ENCODE measurements at regions not wholly inside any gene's neighbourhood (a gene's known extent, or its start where the extent isn't known, plus 50 kb on each side); places are given as distances from the start of the nearest gene placed in this dataset.

DNA sequence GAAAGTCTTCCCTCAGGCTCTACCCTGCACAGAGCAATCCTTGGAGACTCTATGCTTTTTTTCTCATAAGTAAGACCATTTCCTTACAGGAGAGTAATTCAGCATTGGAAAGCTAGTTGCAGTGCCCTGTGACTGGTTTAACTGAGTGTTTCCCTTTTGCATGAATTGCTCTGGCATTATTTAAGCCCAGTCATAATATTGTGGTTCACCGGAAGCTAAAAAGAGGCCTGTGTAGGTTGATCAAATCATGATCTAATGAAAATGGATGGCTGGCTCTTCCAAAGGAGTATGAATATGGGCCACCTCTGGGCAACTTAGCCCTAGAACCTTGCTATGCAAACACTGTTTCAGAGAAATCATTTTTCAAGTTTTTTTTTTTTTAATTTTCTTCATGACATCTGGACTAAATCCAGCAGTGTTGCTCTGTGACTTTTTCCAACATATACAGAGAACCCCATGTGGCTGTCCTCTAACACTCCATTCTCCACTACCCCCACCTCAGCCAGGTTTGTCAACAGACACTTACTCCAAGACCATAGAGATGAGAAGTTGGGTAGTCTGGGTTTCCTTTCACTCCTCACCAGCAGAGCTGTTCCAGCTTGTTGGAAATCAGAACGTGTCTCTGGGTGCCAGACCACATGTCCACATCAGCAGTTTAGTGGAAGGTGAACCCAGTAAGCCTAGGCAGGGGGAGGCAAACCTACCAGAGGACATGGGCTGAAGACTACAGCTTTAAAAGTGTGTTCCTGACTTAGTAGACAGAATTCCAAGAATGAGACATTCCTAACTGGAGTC, 175.2 kb upstream of the SLC14A2 start:
- DNase-seq (ENCODE audit: low spot score in 2 of 2) = no peak
- H3K9me3 Mint-ChIP-seq = no peaks in the 10 kb centered on the region
- no peak overlapping the region for H3K4me3 Mint-ChIP-seq

GRCh38 chr18:45441110-45441847, 174.0 kb upstream of the SLC14A2 start:
- Mint-ChIP-seq H3K4me3 (no peak overlapping the region), H3K9me3 (no peaks in the 10 kb centered on the region), H3K4me1 (no peaks in the 10 kb centered on the region), H3K27ac (no peak overlapping the region), H3K36me3 (no peaks in the 10 kb centered on the region)
- DNase-seq (ENCODE audit: low spot score in 2 of 2) (no peak), ATAC-seq (no peak)

More for the DNA sequence above, 175.2 kb upstream of the SLC14A2 start:
- H3K36me3 Mint-ChIP-seq = no peaks in the 10 kb centered on the region
- no peak for ATAC-seq
- H3K27ac Mint-ChIP-seq = no peak overlapping the region
- H3K4me1 Mint-ChIP-seq = no peaks in the 10 kb centered on the region

GRCh38 chr18:45444040-45444439, 171.2 kb upstream of the SLC14A2 start:
- ATAC-seq (no peak), DNase-seq (ENCODE audit: low spot score in 2 of 2) (no peak)
- Mint-ChIP-seq H3K9me3 (no peaks in the 10 kb centered on the region), H3K27ac (no peak overlapping the region), H3K4me3 (no peak overlapping the region), H3K36me3 (no peaks in the 10 kb centered on the region), H3K4me1 (no peaks in the 10 kb centered on the region)

DNA sequence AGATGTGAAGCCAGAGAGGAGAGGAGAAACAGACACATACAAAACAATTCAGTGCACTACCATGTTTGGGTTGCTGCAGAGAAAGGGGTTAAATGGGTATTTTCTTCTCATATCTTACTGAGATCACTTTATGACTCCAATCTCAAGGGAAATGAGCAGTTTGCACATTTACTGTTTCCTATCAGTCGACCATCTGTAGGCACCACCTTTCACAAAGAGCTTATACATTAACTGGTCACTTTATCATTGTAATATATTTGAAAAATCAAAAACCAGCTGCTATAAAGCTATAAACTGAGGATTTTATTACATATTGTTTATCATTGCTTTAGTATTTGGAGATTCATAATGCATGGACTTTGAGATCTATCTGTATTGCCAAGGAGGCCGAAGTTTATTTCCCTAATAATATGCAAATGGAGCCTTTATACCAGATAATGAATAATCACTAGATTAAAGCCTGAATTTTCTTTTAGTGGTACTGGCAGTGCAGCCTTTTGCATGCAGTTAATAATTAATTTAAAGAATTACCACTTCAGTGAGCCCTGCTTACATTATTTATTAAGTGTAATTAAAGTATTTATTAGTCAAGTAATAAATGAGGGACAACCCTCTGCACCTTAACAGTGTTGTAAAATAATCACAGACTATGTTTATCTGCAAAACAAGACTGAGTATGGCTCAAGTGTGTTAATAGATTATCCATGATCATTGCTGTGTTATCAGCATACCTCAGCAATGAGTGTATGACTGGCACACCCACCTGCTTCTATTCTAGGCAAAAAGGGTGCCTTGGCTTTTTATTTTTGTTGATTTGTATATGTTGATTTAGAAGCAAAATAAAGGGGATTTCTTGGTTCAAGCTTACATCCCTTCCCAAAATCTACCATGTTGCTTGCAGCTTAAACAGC, 167.7 kb upstream of the SLC14A2 start:
- Mint-ChIP-seq H3K36me3 (no peaks in the 10 kb centered on the region), H3K27ac (no peak overlapping the region), H3K4me3 (no peak overlapping the region), H3K9me3 (no peaks in the 10 kb centered on the region), H3K4me1 (no peaks in the 10 kb centered on the region)
- ATAC-seq (no peak), DNase-seq (ENCODE audit: low spot score in 2 of 2) (no peak)

DNA sequence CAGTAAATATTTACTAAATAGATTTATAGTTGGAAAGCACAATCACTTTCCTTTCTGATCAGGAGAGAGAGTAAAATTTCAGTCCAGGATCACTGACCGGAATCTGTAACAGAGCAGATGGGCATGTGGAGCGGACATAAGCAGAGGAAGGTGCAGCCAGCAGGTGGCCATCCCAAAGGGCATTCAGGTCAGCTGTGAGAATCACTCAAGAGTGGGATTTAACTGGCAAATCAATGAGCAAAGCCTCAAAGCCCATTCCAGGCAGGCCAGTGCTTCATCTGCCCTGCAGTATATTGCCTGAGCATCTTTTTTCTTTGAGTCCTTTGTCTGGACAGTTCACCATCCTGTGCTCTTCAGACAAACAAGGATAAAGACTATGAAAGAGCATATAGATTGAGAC, 166.4 kb upstream of the SLC14A2 start:
- DNase-seq (ENCODE audit: low spot score in 2 of 2) (no peak), ATAC-seq (no peak)
- H3K27ac Mint-ChIP-seq = no peak overlapping the region
- no peak overlapping the region for H3K4me3 Mint-ChIP-seq
- no peaks in the 10 kb centered on the region for H3K36me3 Mint-ChIP-seq
- H3K9me3 Mint-ChIP-seq = no peaks in the 10 kb centered on the region
- H3K4me1 Mint-ChIP-seq = no peaks in the 10 kb centered on the region

GRCh38 chr18:45449418-45450227, 165.7 kb upstream of the SLC14A2 start:
- ATAC-seq = no peak
- H3K4me3 Mint-ChIP-seq = no peak overlapping the region
- no peaks in the 10 kb centered on the region for H3K9me3 Mint-ChIP-seq
- H3K36me3 Mint-ChIP-seq = no peaks in the 10 kb centered on the region
- DNase-seq (ENCODE audit: low spot score in 2 of 2) = no peak
- no peaks in the 10 kb centered on the region for H3K4me1 Mint-ChIP-seq
- no peak overlapping the region for H3K27ac Mint-ChIP-seq

DNA sequence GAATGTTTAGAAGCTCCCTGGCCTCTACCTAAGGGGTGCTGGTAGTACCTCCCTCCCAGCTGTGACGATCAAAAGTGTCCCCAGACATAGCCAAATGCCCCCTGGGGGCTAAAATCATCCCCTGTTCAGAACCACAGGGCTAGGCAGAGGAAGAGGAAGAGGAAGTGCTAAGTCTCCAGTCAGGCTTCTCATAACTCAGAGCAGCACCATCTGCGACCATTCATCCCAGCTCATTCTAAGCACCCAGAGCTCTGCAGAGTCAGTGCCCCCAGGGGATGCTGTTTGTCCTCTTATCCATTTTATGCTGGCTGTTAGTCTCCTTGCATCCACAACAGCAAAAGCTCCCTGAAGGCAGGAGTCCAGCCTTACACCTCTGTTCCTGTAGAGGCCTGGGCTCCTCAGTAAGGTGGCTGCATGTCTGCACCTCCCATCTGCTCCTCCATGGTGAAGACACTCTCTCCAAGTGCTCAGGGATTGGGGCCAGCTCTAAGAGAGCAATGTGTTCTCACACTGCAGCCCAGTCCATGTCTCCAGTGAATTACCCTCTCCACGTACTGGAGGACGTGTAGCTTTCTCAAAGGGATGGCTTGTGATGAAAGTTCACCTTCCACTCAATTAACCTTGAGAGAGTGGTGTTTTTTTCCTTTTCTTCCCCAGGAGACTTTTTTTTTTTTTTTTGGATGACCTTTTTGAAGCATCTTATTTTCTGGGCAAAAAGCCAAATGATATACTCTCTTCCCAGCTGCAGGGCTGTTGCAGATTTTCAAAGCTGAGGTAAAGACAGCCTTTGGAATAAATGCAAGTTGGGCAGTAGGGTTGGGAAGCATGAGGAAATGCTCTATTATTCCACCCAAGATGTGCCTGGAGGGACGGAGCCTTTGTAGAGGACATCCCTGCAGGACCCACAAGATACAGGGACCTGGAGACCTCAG, 158.9 kb upstream of the SLC14A2 start:
- H3K4me3 Mint-ChIP-seq = no peak overlapping the region
- H3K4me1 Mint-ChIP-seq = no peaks in the 10 kb centered on the region
- no peak for ATAC-seq

DNA sequence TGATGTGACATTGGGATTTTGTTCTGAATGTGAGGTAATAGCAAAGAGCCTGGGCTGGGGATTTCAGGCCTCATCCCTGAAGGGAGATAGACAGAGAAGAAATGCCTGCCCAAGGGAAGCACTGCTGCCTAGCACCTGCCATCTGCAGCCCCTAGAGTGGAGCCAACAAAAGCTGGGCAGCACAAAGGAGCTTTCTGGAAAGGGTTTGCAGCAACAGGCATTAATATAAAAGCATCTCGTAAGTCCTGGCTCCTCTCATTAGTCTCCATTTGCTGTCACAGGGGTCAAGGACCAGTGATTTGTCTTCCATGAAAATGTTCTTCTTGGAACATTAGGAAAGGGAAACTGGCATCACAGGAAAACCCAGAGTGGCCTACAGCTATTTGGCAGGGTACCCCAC, 157.2 kb upstream of the SLC14A2 start:
- ATAC-seq (no peak), DNase-seq (ENCODE audit: low spot score in 2 of 2) (no peak)
- H3K4me1 Mint-ChIP-seq = no peaks in the 10 kb centered on the region
- H3K27ac Mint-ChIP-seq = no peak overlapping the region
- H3K4me3 Mint-ChIP-seq = no peak overlapping the region
- H3K9me3 Mint-ChIP-seq = no peaks in the 10 kb centered on the region
- no peaks in the 10 kb centered on the region for H3K36me3 Mint-ChIP-seq

More for the DNA sequence above, 158.9 kb upstream of the SLC14A2 start:
- Mint-ChIP-seq H3K36me3 (no peaks in the 10 kb centered on the region), H3K27ac (no peak overlapping the region), H3K9me3 (no peaks in the 10 kb centered on the region)
- DNase-seq (ENCODE audit: low spot score in 2 of 2) = no peak

DNA sequence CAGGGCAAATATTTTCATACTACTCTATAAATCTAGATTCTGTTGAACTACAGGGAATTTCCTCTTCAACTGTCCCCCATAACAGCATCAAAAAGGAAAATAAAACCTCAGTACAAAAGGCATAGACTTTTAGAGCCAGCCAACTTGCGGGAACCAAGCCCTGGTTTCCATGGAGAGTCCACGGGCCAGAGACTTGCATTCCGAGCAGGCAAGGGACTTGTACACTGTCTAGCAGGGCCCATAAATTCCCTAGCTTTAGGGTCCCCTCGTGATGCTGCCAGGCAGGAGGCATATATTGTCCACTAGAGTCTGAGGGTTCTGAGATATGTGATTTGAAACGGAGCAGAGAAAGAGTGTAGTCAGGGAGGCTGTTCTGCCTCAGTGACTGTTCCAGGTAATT, 153.1 kb upstream of the SLC14A2 start:
- H3K9me3 Mint-ChIP-seq = no peaks in the 10 kb centered on the region
- ATAC-seq (no peak), DNase-seq (ENCODE audit: low spot score in 2 of 2) (no peak)
- H3K27ac Mint-ChIP-seq = no peak overlapping the region
- no peaks in the 10 kb centered on the region for H3K36me3 Mint-ChIP-seq
- H3K4me1 Mint-ChIP-seq = no peaks in the 10 kb centered on the region
- H3K4me3 Mint-ChIP-seq = no peak overlapping the region

DNA sequence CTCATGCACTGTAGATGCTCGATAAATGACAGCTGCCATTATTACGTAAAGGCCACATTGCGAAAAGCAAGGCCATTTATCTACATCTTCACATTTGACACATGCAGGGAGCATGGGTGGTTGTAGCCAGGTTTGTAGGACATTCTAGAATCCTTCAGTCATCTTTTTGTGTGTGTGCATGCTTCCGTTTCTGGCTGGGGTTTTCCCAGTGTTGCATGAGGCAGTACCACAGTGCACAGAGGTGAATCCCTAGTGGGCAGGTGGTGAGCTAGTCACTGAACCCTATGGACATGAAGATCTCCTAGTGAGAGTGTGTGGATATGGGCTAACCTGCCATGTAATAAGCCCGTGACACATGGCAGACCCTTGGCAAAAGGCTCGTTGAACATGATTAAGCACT, 151.8 kb upstream of the SLC14A2 start:
- ATAC-seq = no peak
- no peaks in the 10 kb centered on the region for H3K9me3 Mint-ChIP-seq

DNA sequence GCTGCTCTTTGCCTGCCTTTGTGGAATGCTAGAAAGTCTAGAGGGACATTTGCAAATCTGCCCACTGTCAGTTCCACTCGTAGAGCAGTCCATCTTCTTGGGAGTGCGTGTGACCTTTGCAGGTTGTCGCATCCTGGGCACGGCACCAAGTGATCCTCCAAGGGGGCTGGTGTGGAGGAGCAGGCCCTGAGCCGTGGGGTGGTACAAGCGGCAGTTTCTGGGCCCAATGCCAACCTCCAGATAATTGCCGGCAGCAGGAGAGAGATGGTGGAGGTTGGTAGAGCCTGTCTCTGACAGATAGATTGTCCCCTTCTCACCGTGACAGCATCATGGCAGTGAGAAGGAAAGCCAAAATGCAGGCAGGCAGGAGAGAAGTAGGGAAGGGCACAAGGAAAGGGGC, 150.7 kb upstream of the SLC14A2 start:
- H3K9me3 Mint-ChIP-seq = no peaks in the 10 kb centered on the region
- no peak overlapping the region for H3K4me3 Mint-ChIP-seq
- H3K4me1 Mint-ChIP-seq = no peaks in the 10 kb centered on the region
- ATAC-seq (no peak), DNase-seq (ENCODE audit: low spot score in 2 of 2) (no peak)
- H3K36me3 Mint-ChIP-seq = no peaks in the 10 kb centered on the region
- no peak overlapping the region for H3K27ac Mint-ChIP-seq

More for the DNA sequence above, 151.8 kb upstream of the SLC14A2 start:
- DNase-seq (ENCODE audit: low spot score in 2 of 2) = no peak
- Mint-ChIP-seq H3K27ac (no peak overlapping the region), H3K4me3 (no peak overlapping the region), H3K4me1 (no peaks in the 10 kb centered on the region), H3K36me3 (no peaks in the 10 kb centered on the region)

DNA sequence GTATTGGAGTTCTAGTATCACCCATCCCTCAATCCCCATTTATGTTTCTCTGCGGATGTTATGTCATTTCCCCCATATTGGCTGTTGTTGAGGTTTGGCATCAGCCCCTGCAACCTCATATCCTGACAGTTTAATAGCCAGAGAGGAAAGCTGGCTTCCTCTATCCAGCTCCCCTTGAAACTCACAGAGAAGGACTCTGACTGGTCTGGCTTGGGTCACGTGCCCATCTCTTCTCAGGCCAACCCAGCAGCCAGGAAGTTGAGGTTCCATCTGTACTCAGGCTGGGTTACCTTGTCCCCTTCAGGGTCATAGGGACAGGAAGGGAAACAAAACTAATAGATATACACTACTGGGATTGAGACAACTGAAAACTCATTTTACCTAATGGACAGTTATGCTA, 148.0 kb upstream of the SLC14A2 start:
- Mint-ChIP-seq H3K4me3 (no peak overlapping the region), H3K9me3 (no peaks in the 10 kb centered on the region), H3K27ac (no peak overlapping the region), H3K36me3 (no peaks in the 10 kb centered on the region), H3K4me1 (no peaks in the 10 kb centered on the region)
- no peak for DNase-seq (ENCODE audit: low spot score in 2 of 2)
- no peak for ATAC-seq

- H3K9me3 Mint-ChIP-seq = no peaks in the 10 kb centered on the region
- ATAC-seq (no peak), DNase-seq (ENCODE audit: low spot score in 2 of 2) (no peak)
- H3K4me1 Mint-ChIP-seq = no peaks in the 10 kb centered on the region
- H3K36me3 Mint-ChIP-seq = no peaks in the 10 kb centered on the region
- no peak overlapping the region for H3K4me3 Mint-ChIP-seq
- H3K27ac Mint-ChIP-seq = no peak overlapping the region
Measured at GRCh38 chr18:45467945-45468344, 147.3 kb upstream of the SLC14A2 start.

- no peaks in the 10 kb centered on the region for H3K36me3 Mint-ChIP-seq
- ATAC-seq (no peak), DNase-seq (ENCODE audit: low spot score in 2 of 2) (no peak)
- H3K4me3 Mint-ChIP-seq = no peak overlapping the region
- no peaks in the 10 kb centered on the region for H3K4me1 Mint-ChIP-seq
- H3K9me3 Mint-ChIP-seq = peaks cover 5% of the 10 kb centered on the region
- H3K27ac Mint-ChIP-seq = no peak overlapping the region
Measured at GRCh38 chr18:45478889-45479288, 136.4 kb upstream of the SLC14A2 start.
